Adrenal gland (tissue), 9 donors: ENCODE measurements at regions not wholly inside any gene's neighbourhood (a gene's known extent, or its start where the extent isn't known, plus 50 kb on each side); places are given as distances from the start of the nearest gene placed in this dataset.

Experiments used
- DNase-seq, 7 donors: peaks; one replicate each; pipeline ENCODE4 v3.0.0-alpha.2; 2019 to 2020
- H3K27ac ChIP-seq, 5 donors: fragments of 200-600 bp; sonication (generic) in 4 of 5; 1 replicate in 3 of 5; 2 replicates in 2 of 5; pipeline versions ENCODE4 v1.5.1 to v1.8.0; 2016 to 2020; ENCODE audit warnings: mild to moderate bottlenecking in 1 of 5
- H3K27me3 ChIP-seq: fragments of 200-600 bp; 2 replicates; pipeline ENCODE4 v1.8.0; 2021
- H3K36me3 ChIP-seq, 2 donors: fragments of 200-600 bp; replicated peaks in 1 of 2; 1 replicate in 1 of 2; 2 replicates in 1 of 2; pipeline versions ENCODE4 v1.5.1 to v1.8.0; 2018 to 2022
- H3K4me1 ChIP-seq, 2 donors: fragments of 200-600 bp; replicated peaks in 1 of 2; 1 replicate in 1 of 2; 2 replicates in 1 of 2; pipeline versions ENCODE4 v1.5.1 to v1.8.0; 2018 to 2021
- H3K4me3 ChIP-seq, 4 donors: fragments of 200-600 bp; sonication (generic) in 3 of 4; one replicate each; pipeline ENCODE4 v1.5.1; 2016 to 2018
- H3K9me3 ChIP-seq, 3 donors: fragments of 200-600 bp; sonication (generic) in 1 of 3; replicated peaks in 1 of 3; 1 replicate in 2 of 3; 2 replicates in 1 of 3; pipeline versions ENCODE4 v1.5.1 to v1.8.0; 2016 to 2021
- POLR2A ChIP-seq, 2 donors: fragments of 450-650 bp; IDR thresholded peaks; one replicate each; pipeline ENCODE4 v1.6.1; 2017; ENCODE audit warnings: antibody characterized with exemption in 2 of 2, mild to moderate bottlenecking in 2 of 2, moderate library complexity in 1 of 2
- WGBS, 4 donors: extraction: QIAGEN DNeasy Blood & Tissue Kit in 2 of 4; methylation state at CpG; one replicate each; pipeline versions ENCODE4 v1.1.5 to v1.1.7; 2013 to 2017; 5-methylcytosine and 5-hydroxymethylcytosine counted together
- intact Hi-C, 2 donors: fragments of 100-400 bp; cut with DNase I; formaldehyde crosslinking; loops; one replicate each; pipeline versions ENCODE4 v1.14.1 to v1.15.0; 2022 to 2023
- TF ChIP-seq, protein P1 (sequence below), 6 experiments: fragments of 450-650 bp in 4 of 6; fragments of 200-600 bp in 2 of 6; sonication (generic) in 1 of 6; IDR thresholded peaks; 1 replicate in 5 of 6; 2 replicates in 1 of 6; pipeline versions ENCODE4 v1.5.1 to v1.8.0; 2016 to 2021; ENCODE audit warnings: antibody characterized with exemption in 6 of 6, mild to moderate bottlenecking in 2 of 6, moderate library complexity in 1 of 6
- donor health status: healthy with polysubstance abuse.
- donor health status: Bipolar disorder and iron deficiency.
- donor health status: DM: yes; HTN: yes; CAD: no.
- donor health status: DM: no; HTN: no; CAD: no.
- donor health status: DM: no; HTN: no; CAD: no.

DNA sequence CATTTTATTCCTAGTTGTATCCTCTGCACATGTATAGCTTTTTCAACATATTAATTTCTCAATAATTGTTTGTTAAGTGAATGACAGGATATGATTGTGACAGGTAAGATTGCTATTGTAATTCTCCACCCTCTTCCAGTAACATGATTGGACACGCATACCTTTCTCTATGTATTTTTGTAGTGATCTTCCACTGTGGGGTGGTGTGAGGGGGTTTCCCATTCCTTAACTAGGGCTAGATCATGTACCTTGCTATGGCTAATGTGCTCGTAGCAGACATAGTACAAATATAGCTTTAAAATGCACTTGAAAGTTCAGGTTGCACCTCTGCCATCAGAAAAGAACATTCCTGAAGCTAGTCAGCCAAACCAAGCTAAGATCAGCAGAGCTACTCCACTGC is 2392.8 kb upstream of the RAG2 start:
- intact Hi-C loops = no loop called here
- H3K4me3 ChIP-seq = no peak overlapping the region
- H3K36me3 ChIP-seq = no peaks in the 10 kb centered on the region
- no peaks in the 10 kb centered on the region for H3K9me3 ChIP-seq
- no peaks in the 10 kb centered on the region for H3K27me3 ChIP-seq
- no peaks in the 10 kb centered on the region for H3K4me1 ChIP-seq
- 82 to 94% (median 86%) methylated on average over 2 of the region's 2 CpGs for WGBS, 4 donors
- TF ChIP-seq POLR2A (IDR thresholded peaks at IDR 0.05) = no peak
- TF ChIP-seq, protein P1, sequence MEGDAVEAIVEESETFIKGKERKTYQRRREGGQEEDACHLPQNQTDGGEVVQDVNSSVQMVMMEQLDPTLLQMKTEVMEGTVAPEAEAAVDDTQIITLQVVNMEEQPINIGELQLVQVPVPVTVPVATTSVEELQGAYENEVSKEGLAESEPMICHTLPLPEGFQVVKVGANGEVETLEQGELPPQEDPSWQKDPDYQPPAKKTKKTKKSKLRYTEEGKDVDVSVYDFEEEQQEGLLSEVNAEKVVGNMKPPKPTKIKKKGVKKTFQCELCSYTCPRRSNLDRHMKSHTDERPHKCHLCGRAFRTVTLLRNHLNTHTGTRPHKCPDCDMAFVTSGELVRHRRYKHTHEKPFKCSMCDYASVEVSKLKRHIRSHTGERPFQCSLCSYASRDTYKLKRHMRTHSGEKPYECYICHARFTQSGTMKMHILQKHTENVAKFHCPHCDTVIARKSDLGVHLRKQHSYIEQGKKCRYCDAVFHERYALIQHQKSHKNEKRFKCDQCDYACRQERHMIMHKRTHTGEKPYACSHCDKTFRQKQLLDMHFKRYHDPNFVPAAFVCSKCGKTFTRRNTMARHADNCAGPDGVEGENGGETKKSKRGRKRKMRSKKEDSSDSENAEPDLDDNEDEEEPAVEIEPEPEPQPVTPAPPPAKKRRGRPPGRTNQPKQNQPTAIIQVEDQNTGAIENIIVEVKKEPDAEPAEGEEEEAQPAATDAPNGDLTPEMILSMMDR (IDR thresholded peaks at IDR 0.05) = no peak
- H3K27ac ChIP-seq = no peak overlapping the region
- no peak for DNase-seq

DNA sequence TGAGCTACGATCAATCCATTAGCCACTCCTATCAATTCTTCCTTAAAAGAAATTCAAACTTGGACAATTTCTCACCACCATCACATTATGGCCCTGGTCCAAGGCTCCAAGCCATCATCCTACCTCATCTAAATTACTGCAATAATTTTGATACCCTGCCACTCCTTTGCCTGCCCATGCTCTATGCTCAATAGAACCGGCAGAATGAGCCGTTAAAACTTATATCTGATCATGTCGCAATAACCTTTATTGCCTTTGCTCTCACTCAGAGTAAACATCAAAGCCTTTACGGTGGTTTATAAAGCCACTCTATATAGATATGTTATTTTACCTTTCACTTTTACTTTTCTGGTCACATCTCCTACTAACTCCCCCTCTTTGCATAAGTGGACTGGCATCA is 2392.1 kb upstream of the RAG2 start:
- no peak overlapping the region for H3K4me3 ChIP-seq
- 70 to 76% (median 72%) methylated on average over 5 of the region's 5 CpGs for WGBS, 4 donors
- intact Hi-C loops = no loop called here

DNA sequence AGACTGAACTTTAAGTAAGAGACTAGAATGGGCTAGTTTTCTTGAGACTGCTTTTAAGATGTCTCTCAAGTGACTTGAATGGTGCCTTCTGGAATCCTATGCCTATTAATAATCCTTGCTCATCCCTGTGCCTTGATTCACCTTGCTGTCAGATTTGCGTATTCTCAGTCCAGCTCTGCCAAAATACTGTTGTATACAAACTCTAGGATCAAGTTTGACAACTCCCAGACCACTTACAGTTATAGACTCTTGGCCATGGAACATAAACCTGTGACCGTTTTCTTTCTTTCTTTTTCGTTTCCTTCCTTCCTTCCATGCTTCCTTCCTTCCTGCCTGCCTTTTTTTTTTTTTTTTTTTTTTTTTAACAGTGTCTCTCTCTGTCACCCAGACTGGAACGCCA is 2390.9 kb upstream of the RAG2 start:
- WGBS, 4 donors = 60 to 79% (median 76%) methylated on average over 4 of the region's 4 CpGs
- DNase-seq = no peak

More for the DNA sequence above, 2392.1 kb upstream of the RAG2 start:
- no peaks in the 10 kb centered on the region for H3K27me3 ChIP-seq
- TF ChIP-seq POLR2A (IDR thresholded peaks at IDR 0.05) = no peak
- TF ChIP-seq, protein P1 (IDR thresholded peaks at IDR 0.05) = no peak
- no peaks in the 10 kb centered on the region for H3K4me1 ChIP-seq
- no peaks in the 10 kb centered on the region for H3K36me3 ChIP-seq
- no peaks in the 10 kb centered on the region for H3K9me3 ChIP-seq
- H3K27ac ChIP-seq = no peak overlapping the region
- no peak for DNase-seq

DNA sequence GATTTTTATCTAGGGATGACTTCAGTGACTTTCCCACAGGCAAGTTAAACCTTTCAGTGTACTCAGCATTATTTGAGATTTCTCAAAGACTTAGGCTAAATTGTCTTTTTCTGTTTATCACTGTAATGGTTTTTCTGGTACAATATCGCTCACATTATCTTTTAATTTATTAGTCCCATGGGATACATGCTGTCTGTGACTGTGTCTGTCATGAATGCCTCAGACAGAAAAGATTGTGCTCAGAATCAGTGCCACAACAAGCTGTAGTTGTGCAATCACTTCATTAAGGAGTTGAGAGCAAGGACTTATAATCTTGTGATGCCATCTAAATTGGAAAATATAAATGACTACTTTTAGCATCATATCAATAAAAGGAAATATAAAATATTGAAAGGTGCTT is 2374.2 kb upstream of the RAG2 start:
- intact Hi-C loops = no loop called here
- TF ChIP-seq, protein P1 (IDR thresholded peaks at IDR 0.05) = no peak
- no peak for TF ChIP-seq POLR2A (IDR thresholded peaks at IDR 0.05)
- H3K9me3 ChIP-seq = no peaks in the 10 kb centered on the region
- H3K4me3 ChIP-seq = no peak overlapping the region
- no peaks in the 10 kb centered on the region for H3K4me1 ChIP-seq
- no peaks in the 10 kb centered on the region for H3K36me3 ChIP-seq
- no peak overlapping the region for H3K27ac ChIP-seq
- WGBS, 4 donors = 52 to 69% (median 61%) methylated on average over 1 of the region's 1 CpG
- H3K27me3 ChIP-seq = no peaks in the 10 kb centered on the region
- no peak for DNase-seq

More for the DNA sequence above, 2390.9 kb upstream of the RAG2 start:
- H3K9me3 ChIP-seq = no peaks in the 10 kb centered on the region
- no peaks in the 10 kb centered on the region for H3K27me3 ChIP-seq
- no peak overlapping the region for H3K27ac ChIP-seq
- TF ChIP-seq, protein P1 (IDR thresholded peaks at IDR 0.05) = no peak
- no peak for TF ChIP-seq POLR2A (IDR thresholded peaks at IDR 0.05)
- H3K36me3 ChIP-seq = no peaks in the 10 kb centered on the region
- no peaks in the 10 kb centered on the region for H3K4me1 ChIP-seq
- no peak overlapping the region for H3K4me3 ChIP-seq
- intact Hi-C loops = no loop called here
